Fibroblast of peridontal ligament (primary cell): ENCODE measurements at regions not wholly inside any gene's neighbourhood (a gene's known extent, or its start where the extent isn't known, plus 50 kb on each side); places are given as distances from the start of the nearest gene placed in this dataset.

Experiments
- DNase-seq: peaks from one replicate; pipeline ENCODE4 v3.0.0-alpha.2; 2010; ENCODE audit errors: extremely low read depth

DNA sequence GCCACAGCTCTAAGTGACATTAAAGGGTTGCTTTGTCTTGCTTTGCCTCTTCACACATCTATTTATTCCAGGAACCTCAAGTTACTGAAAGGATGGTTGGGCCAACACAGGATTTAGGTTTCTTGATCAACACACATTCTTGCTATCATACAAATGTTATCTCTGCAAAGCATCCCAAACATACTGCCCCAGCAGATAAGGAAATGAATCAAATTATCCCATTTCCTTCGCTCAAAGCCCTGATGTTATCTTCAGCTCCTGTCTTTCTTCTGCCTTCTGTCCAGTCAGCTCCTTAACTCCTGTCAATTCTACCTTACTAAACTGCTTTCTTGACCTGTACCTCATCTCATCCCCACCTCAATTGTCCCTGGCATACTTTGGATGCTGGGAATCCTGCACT is 355.9 kb upstream of the TENM4 start:
- no peak for DNase-seq

DNA sequence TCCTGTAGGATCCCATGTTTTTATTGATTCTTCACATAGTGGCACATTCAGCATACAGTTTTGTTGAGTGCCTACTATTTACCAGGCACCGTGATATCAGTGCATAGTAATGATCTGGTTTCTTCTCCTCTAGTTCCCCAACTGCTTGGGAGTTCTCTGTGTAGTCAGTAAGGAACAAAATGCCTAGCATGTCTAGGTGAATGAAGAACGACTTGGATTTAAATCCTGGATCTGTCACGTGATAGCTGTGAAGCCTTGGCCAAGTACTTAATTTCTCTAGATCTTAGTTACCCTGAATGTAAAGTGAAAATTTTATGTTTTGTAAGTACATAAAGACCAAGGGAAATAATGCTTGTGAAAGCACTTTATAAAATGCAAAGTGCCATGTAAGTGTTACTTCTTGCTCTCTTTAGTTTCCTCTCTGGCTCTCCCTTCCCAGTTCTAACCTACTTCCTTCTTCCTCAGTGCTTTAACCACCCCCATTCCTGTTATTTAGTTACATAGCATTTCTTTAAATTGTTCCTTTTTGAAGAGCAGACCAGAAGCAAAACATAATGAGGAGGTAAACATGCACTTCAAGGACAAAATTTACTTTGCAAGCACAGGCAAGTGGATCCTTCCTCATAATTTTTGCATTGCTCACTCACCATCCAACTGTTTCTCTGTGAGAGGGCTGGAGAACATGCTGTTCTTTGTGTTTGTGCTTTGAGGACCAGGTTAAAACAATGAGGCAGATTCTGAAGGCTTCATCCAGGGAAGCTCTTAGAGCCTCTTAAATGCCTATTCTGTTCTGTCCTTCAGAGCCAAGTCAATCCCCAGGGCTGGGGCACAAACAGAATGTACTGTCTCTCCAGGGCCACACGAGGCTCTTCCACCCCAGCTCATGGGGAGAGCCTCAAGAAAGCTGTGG is 353.9 kb upstream of the TENM4 start:
- DNase-seq = no peak

DNA sequence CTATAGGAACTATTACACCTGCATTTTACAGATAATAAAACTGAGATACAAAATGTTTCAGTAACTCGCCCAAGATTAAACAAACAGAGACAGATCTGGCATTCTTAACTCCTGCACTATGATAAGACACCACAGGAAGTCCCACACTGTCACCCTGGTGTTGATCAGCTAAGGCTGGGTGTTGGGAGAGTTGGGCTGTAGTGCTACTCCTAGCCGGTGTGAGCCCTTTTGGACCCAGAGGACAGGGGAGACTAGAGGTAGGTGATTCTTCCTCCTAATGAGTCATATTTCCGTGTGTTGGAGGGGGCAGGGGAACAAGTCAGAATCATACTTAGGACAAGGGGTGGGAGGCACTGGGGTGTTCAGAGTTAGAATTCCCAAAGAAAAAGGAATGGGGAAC is 353.2 kb upstream of the TENM4 start:
- DNase-seq = no peak

DNA sequence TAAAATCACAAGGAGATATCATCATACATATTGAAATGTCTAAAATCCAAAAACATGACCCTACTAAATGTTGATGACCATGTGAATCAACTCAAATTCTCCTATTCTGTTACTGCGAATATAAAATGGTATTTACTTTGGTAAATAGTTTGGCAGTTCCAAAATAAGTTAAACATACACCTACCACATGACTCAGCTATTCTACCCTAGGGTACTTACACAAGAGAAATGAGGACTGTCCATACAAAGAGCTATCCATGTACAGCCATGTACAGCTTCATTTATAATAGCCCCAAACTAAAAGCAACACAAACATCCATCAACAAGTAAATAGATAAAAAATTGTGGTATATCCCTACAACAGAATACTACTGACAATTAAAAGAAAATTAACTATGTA is 346.1 kb upstream of the TENM4 start:
- DNase-seq = no peak

DNA sequence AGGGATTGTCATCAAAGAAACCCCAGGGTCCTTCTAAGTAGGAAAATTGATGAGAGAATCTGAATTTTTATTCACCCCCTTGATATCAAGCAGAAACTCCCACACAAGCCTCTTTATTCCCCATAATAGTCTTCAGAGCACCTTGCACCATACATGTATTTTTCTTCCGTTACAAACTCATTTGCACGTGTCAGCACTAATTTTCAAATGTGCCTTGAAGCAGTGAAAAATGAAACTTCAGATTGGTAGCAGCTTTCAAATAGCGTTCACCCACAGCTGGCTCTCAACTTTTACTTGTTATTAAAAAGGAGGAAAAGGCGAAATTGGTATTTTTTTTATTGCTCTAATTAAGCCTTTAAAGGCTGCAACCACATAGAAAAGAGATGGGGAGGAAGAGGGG is 343.0 kb upstream of the TENM4 start:
- DNase-seq = no peak

DNA sequence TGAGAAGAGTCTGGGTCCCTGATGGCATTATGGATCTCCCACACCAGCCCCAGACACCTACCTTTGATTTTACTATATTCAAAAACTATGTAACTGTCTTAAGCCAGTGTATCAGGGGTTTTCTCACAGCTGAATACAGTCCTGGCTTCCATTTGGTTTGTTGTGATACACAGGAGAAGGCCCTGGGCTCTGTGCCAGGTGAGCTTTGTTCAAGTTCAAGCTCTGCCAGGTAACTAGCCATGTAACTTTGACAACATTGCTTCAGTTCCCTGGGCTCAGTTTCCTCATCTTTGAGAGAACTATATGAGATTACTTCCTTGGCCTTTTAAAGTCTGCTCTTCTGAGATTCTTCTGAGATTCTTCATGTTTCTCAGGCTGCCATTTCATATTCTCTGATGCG is 327.5 kb upstream of the TENM4 start:
- DNase-seq = no peak

DNA sequence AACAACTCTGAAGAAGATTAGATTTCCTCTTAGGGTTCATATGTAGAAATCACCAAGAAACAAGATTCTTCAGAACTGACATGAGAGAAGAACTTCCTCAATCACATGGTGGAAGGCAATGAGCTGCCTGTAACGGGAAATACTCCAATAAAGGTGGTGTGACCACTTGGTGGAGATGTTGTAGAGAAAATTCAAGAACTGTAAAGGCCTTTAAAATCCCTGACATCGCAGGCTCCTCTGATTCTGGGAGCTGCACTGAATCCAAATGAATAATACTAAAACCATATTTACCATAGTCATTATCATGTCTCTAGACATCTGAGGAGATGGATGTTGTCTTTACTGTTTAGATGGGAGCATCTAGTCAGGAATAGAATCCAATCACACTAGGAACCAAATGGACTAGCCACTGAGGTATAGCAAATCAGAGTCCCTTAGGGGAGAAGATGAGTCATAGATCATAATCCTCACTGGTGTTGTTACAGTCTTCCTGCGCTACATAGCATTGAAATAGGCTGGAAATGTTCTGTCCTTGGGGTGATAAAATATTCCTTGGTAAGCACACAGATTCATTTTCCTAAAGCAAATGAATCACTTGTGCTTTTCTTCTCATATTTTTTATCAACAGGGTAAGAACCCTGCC is 321.6 kb upstream of the TENM4 start:
- DNase-seq = peak; percentile 0

DNA sequence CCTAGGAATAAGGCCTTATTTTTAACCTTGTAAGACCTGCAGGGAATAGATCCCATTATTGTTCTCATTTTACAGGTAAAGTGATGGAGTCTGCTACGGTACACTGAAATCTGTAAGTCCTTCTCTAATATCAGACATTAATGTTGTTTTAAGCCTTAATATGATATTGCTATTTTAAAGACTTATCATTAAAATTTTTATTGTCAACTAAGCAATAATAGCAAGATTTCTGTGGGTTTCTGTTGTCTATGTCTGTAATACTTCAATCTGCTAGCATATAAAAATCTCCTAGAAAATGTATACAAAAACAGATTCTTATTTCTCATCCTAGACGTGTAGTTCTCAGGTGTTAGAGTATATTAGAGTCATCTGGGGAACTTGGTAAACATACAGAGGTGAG is 317.5 kb upstream of the TENM4 start:
- DNase-seq = no peak

DNA sequence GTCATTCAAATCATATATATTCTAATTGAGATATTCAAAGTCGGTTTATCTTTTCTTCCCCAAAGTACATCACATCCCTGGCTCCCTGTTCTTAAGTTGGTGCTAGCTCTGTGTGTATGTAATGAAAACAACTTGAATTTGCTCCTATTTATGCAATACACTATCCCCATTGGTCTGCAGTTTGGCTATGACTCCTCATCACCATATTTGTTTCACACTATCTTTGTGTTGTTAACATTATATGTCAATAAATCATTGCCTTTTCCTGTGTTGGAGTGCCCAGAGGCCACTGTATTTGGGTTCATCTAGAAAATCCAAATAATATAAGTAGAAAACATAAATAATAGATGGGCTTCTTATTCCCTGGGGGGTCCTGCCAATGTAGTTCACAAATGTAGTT is 306.6 kb upstream of the TENM4 start:
- DNase-seq = no peak

DNA sequence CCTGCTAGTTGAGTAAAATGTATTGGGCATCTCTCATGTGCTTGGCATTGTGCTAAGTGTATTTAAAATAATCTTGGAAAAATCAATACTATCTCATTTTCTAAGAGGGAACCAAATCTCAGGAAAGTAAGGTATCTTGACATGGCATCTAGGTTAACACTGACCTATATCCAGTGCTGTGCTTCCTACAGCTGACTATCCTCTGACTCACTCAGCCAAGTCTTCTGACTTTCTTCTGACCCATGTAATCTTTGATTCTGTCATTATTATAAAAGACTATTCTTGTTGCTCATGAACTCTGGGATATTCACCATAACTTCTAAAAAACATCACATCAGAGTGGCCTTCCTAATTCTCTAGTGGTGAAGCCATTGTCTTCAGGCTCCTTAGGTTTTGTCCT is 304.1 kb upstream of the TENM4 start:
- no peak for DNase-seq

DNA sequence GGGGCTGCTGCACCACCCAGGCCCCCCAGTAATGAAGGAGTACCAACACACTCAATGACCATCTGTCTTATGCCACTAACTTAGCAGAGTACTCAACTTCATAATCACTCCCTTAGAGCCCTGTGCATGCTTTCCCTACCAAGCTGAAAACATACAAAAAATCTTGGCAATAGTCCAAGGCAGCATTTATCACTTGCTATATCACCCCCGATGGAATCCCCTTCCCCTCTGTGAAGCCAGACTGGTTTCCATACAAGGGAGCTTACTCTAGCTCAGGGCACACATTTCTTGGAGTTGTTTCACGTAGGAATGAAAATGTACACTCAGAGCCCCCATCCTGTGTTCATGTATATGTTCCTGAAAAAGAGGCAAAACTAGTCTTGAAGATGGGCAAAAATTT is 301.3 kb upstream of the TENM4 start:
- DNase-seq = no peak

DNA sequence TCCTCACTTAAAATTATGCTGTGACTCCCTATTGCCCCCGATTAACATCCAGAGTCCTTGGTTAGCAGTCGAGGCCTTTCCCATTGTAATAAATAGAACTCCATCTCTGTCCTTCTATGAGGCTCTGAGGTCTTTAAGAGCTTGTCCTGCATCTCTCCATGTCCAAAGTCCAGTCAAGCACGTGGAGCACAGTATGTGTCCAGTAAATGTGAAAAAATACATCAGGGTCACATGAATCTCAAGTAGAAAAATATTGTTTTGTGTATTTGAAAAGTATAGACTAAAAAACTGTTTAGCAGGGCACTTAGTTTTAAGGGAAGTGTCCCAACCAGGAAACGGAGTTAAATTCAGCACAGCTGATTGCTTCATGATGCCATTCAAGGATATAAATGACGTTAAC is 298.8 kb upstream of the TENM4 start:
- DNase-seq = no peak

DNA sequence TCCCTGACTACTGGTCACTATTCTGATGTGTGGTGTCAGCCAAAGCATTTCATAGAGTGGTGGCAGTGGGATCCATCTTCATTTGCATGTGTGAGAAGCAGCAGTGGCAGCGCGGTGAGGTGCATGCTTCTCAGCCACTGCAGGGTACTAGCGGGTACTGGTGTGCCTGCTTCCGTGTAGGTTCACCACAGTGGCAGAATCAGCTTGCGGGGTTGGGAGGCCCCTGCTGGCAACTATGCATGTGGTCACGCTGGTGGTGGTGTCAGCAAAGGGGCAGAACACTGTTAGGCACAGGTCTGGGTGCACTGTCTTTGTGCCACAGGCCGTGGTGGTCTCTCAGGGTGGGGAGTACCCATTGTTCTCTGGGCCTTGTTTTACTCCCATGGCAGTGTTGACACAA is 286.4 kb upstream of the TENM4 start:
- DNase-seq = no peak

DNA sequence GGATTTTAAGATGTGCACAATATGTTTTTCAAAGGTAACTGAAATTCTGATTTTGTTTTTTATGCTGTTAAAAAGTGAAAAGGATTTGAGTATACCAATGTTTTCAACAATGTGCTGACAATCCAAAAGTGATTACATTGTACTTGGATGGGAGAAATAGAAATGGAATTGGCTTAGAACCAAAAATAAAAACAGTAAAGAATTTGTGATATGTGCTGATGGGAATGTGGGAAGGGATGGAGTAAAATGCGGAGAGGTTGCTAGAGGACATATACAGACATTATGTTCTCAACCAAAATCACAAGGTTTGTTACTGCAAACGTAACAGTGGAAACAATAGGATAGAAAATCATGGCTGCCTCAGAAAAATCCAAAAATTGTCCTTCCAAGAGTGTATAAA is 279.3 kb upstream of the TENM4 start:
- no peak for DNase-seq

DNA sequence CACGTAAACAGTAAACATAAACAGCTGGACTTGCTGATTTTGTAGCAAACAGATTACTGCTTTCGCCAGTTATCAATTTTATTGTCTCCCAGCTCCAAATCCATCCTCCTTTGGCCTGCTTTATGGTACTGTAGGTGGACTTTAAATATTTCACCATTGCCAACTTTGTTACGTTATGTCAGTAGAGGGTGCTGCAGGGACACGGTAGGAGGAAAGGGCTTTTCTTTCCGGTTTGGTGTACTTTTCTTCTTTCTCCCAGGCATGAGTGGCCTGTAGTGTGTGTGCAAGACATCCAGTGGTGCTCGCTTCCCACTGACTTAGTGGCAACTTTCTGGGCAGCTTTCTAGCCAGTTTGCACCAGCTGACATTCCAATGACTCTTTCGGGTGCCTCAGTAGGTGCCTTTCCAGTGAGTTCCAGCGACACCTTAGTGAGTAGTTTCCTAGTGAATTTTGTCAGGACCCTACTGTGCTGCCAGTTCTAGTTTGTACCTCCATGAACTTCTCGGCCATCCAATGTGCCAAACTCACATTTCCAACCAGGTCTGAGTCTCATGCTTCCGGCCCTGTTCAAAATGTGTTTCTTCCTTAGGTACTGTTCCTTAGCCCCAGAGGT is 267.6 kb upstream of the TENM4 start:
- DNase-seq = peak; percentile 38

DNA sequence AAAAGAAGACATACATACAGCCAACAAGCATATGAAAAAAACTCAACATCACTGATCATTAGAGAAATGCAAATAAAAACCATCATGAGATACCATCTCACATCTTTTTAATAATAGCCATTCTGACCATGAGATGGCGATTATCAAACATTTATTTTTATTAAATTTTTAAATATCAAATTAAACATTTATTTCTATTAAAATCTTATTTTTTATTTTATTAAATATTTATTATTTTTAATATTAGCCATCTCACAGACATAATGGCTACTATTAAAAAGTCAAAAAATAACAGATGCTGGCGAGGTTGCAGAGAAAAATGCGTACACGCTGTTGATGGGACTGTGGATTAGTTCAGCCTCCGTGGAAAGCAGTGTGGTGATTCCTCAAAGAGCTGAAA is 264.8 kb upstream of the TENM4 start:
- no peak for DNase-seq

DNA sequence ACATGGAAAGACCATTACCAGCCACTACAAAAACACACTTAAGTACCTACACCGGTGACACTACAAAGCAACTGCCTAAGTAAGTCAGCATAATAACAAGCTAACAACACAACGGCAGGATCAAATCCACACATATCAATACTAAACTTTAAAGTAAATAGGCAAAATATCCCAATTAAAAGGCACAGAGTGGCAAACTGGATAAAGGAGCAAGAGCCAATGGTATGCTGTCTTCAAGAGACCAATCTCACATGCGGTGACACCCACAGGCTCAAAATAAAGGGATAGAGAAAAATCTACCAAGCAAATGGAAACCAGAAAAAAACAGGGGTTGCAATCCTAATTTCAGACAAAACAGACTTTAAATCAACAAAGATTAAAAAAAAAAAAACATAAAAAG is 261.5 kb upstream of the TENM4 start:
- no peak for DNase-seq

DNA sequence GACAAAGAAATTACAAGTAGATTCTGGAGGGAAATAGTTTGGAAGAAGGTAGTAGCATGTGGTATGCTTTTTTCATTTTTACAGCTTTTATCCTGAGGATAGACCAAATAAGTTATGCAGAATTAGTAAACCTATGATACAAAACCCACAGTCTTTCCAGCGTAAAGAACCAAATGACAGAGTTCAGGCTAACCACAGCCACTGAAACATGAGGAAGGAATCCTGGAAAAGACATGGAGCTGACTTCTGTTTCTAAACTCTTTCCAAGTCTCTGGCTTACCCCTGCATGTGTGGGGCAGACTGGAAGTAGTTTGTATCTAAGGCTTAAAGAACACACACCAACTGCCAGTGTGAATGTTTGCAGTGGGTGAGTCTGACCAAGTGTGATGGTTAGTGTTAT is 258.4 kb upstream of the TENM4 start:
- no peak for DNase-seq

DNA sequence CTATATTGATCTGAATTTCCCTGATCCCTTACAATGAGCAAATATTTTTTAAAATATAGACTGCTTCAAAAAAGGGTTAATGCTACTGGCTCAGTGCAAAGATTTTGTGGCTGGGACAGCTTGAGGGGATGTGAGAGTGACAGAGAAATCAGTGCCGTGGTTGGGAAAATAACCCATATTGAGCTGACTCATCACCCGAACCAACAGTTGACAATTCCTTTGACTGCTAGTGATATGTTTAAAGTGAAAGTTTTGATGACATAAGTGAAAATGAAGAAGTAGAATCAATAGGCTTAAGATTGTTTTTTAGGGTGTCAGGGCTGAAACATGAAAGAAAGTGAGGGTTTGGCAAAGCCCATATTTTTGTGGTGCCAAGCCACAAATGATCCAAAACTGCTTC is 257.1 kb upstream of the TENM4 start:
- no peak for DNase-seq

DNA sequence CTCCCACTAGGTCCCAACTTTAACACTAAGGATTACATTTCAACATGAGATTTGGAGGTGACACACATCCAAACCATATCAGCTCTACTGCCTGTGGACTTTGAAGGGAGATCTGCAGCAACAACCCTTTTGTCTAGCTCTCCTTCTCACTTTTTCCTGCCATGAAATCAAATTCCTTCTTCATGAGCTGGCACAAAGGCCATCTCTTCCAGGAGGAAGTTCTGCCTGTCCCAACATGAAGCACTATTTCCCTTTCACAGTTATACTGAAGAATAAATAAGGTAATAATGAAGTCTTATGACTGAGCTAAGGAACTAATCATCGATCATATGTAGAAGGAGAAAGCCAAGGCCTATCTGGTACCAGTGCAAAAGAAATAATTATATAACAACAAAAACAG is 253.5 kb upstream of the TENM4 start:
- no peak for DNase-seq

DNA sequence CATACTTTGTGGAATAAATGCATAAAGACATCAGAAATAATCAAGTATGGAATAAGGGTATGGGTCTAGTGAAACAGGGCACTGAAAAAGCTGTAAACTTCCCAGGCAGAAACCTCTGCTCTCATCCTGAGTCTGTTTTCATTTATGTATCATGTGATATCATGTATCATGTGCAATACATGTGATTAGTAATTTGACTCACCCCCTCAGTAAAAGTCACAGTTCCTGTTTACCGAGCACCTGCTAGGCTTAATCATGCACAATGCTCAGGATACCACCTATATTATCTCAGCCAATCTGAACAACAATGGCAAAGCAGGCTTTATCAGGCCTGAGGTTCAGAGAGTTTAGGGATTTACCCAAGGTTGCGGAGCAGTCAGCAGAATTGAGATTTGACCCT is 250.6 kb upstream of the TENM4 start:
- DNase-seq = no peak

DNA sequence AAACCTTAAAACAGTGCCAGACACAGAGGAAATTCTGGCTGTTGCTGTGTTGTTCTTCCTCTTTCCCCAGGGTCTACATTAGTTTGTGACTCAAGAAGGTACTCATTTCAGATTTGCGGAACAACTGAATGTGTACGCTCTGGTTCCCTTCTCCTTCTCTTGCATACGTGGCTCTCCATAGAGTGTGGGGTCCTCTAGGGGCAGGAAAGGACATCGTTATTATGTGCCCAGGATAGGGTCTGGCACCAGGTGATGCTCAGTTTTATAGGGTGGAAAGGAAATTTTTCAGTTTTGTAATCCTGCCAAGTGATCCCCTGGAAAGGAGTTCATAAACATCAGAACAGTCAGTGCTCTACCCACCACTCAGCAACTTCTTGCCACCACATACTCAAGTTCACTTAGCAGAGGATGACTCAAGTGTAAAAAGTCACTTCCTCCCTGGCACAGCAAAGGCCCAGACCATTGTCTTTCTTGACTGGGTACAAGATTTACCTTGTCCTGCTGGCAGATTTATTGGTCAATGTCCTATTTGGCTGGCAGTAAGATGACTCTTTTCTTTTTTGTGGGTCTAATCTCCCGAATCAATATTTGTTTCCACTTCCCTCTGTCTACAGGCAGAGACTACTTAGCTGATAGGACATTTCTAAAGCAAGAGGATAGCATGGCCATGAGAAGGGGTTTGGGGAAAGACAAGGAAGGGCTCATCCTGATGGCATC is 246.0 kb upstream of the TENM4 start:
- DNase-seq = no peak

DNA sequence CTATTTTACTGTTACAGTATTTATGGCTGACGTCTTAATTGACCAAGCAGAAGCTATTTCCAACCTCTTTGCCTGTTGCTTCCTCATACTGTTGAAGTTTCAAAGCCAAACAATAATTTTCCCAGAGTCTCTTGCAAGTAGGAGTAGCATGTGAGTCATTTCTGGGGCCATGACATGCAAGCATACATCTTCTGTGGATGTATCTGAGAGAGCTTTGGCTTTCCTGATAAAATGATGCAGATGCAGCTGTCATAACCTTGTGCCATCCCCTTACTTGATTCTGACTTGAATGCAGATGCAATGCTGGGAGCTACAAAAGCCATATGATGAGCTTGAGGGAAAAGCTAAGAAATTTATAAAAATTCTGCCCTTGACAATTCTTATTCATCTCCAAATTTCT is 243.1 kb upstream of the TENM4 start:
- DNase-seq = no peak
